ENCODE measurements at regions not wholly inside any gene's neighbourhood (a gene's known extent, or its start where the extent isn't known, plus 50 kb on each side); places are given as distances from the start of the nearest gene placed in this dataset.

- H3K27ac ChIP-seq (ENCODE audit: low read depth, low read length), result no peak overlapping the region
- no peak overlapping the region for H3K9ac ChIP-seq (ENCODE audit: low read depth, low read length)
- H3K27me3 ChIP-seq (ENCODE audit: control insufficient read depth, insufficient read depth, low read length), result no peaks in the 10 kb centered on the region
- no peak overlapping the region for H3K4me3 ChIP-seq (ENCODE audit: low read depth, low read length)
- H3K9me3 ChIP-seq (ENCODE audit: control insufficient read depth, insufficient read depth, low read length), result no peaks in the 10 kb centered on the region
- no peaks in the 10 kb centered on the region for H3K36me3 ChIP-seq (ENCODE audit: control insufficient read depth, insufficient read depth, low read length)
- no peaks in the 10 kb centered on the region for H3K4me1 ChIP-seq (ENCODE audit: control insufficient read depth, insufficient read depth, low read length)
These were observed 471.2 kb downstream of the MIAT start for GRCh38 chr22:27128461-27129085.

- H3K36me3 ChIP-seq (ENCODE audit: control insufficient read depth, insufficient read depth, low read length), result no peaks in the 10 kb centered on the region
- H3K4me3 ChIP-seq (ENCODE audit: low read depth, low read length), result no peak overlapping the region
- H3K4me1 ChIP-seq (ENCODE audit: control insufficient read depth, insufficient read depth, low read length), result no peaks in the 10 kb centered on the region
- no peak overlapping the region for H3K9ac ChIP-seq (ENCODE audit: low read depth, low read length)
- H3K27ac ChIP-seq (ENCODE audit: low read depth, low read length), result no peak overlapping the region
- no peaks in the 10 kb centered on the region for H3K9me3 ChIP-seq (ENCODE audit: control insufficient read depth, insufficient read depth, low read length)
- no peaks in the 10 kb centered on the region for H3K27me3 ChIP-seq (ENCODE audit: control insufficient read depth, insufficient read depth, low read length)
These were observed 471.9 kb downstream of the MIAT start for GRCh38 chr22:27129266-27129665.

- no peak overlapping the region for H3K9ac ChIP-seq (ENCODE audit: low read depth, low read length)
- H3K27ac ChIP-seq (ENCODE audit: low read depth, low read length), result no peak overlapping the region
- no peaks in the 10 kb centered on the region for H3K9me3 ChIP-seq (ENCODE audit: control insufficient read depth, insufficient read depth, low read length)
- no peak overlapping the region for H3K4me3 ChIP-seq (ENCODE audit: low read depth, low read length)
- no peaks in the 10 kb centered on the region for H3K36me3 ChIP-seq (ENCODE audit: control insufficient read depth, insufficient read depth, low read length)
- no peaks in the 10 kb centered on the region for H3K27me3 ChIP-seq (ENCODE audit: control insufficient read depth, insufficient read depth, low read length)
- no peaks in the 10 kb centered on the region for H3K4me1 ChIP-seq (ENCODE audit: control insufficient read depth, insufficient read depth, low read length)
These were observed 473.5 kb downstream of the MIAT start for GRCh38 chr22:27130906-27131305.

- H3K36me3 ChIP-seq (ENCODE audit: control insufficient read depth, insufficient read depth, low read length), result no peaks in the 10 kb centered on the region
- H3K27ac ChIP-seq (ENCODE audit: low read depth, low read length), result no peak overlapping the region
- no peak overlapping the region for H3K9ac ChIP-seq (ENCODE audit: low read depth, low read length)
- no peaks in the 10 kb centered on the region for H3K9me3 ChIP-seq (ENCODE audit: control insufficient read depth, insufficient read depth, low read length)
- H3K4me1 ChIP-seq (ENCODE audit: control insufficient read depth, insufficient read depth, low read length), result no peaks in the 10 kb centered on the region
- no peaks in the 10 kb centered on the region for H3K27me3 ChIP-seq (ENCODE audit: control insufficient read depth, insufficient read depth, low read length)
- no peak overlapping the region for H3K4me3 ChIP-seq (ENCODE audit: low read depth, low read length)
These were observed 474.0 kb downstream of the MIAT start for GRCh38 chr22:27131346-27131745.

GRCh38 chr22:27132400-27132799 lies 475.0 kb downstream of the MIAT start:
- Histone ChIP-seq H3K9me3 (ENCODE audit: control insufficient read depth, insufficient read depth, low read length) (no peaks in the 10 kb centered on the region), H3K27ac (ENCODE audit: low read depth, low read length) (no peak overlapping the region), H3K4me1 (ENCODE audit: control insufficient read depth, insufficient read depth, low read length) (no peaks in the 10 kb centered on the region), H3K4me3 (ENCODE audit: low read depth, low read length) (no peak overlapping the region), H3K36me3 (ENCODE audit: control insufficient read depth, insufficient read depth, low read length) (no peaks in the 10 kb centered on the region), H3K9ac (ENCODE audit: low read depth, low read length) (no peak overlapping the region), H3K27me3 (ENCODE audit: control insufficient read depth, insufficient read depth, low read length) (no peaks in the 10 kb centered on the region)

- Histone ChIP-seq H3K9me3 (ENCODE audit: control insufficient read depth, insufficient read depth, low read length) (no peaks in the 10 kb centered on the region), H3K9ac (ENCODE audit: low read depth, low read length) (no peak overlapping the region), H3K27me3 (ENCODE audit: control insufficient read depth, insufficient read depth, low read length) (no peaks in the 10 kb centered on the region), H3K27ac (ENCODE audit: low read depth, low read length) (no peak overlapping the region), H3K4me3 (ENCODE audit: low read depth, low read length) (no peak overlapping the region), H3K36me3 (ENCODE audit: control insufficient read depth, insufficient read depth, low read length) (no peaks in the 10 kb centered on the region), H3K4me1 (ENCODE audit: control insufficient read depth, insufficient read depth, low read length) (no peaks in the 10 kb centered on the region)
These were observed 475.6 kb downstream of the MIAT start for GRCh38 chr22:27133019-27133431.

GRCh38 chr22:27133681-27134314 lies 476.4 kb downstream of the MIAT start:
- no peaks in the 10 kb centered on the region for H3K27me3 ChIP-seq (ENCODE audit: control insufficient read depth, insufficient read depth, low read length)
- no peak overlapping the region for H3K27ac ChIP-seq (ENCODE audit: low read depth, low read length)
- no peaks in the 10 kb centered on the region for H3K36me3 ChIP-seq (ENCODE audit: control insufficient read depth, insufficient read depth, low read length)
- H3K4me1 ChIP-seq (ENCODE audit: control insufficient read depth, insufficient read depth, low read length), result no peaks in the 10 kb centered on the region
- H3K9me3 ChIP-seq (ENCODE audit: control insufficient read depth, insufficient read depth, low read length), result no peaks in the 10 kb centered on the region
- no peak overlapping the region for H3K4me3 ChIP-seq (ENCODE audit: low read depth, low read length)
- no peak overlapping the region for H3K9ac ChIP-seq (ENCODE audit: low read depth, low read length)

- no peaks in the 10 kb centered on the region for H3K9me3 ChIP-seq (ENCODE audit: control insufficient read depth, insufficient read depth, low read length)
- no peaks in the 10 kb centered on the region for H3K27me3 ChIP-seq (ENCODE audit: control insufficient read depth, insufficient read depth, low read length)
- no peaks in the 10 kb centered on the region for H3K4me1 ChIP-seq (ENCODE audit: control insufficient read depth, insufficient read depth, low read length)
- no peak overlapping the region for H3K9ac ChIP-seq (ENCODE audit: low read depth, low read length)
- no peak overlapping the region for H3K27ac ChIP-seq (ENCODE audit: low read depth, low read length)
- H3K4me3 ChIP-seq (ENCODE audit: low read depth, low read length), result no peak overlapping the region
- no peaks in the 10 kb centered on the region for H3K36me3 ChIP-seq (ENCODE audit: control insufficient read depth, insufficient read depth, low read length)
These were observed 476.9 kb downstream of the MIAT start for GRCh38 chr22:27134315-27134701.

GRCh38 chr22:27135031-27135981 lies 477.9 kb downstream of the MIAT start:
- H3K9me3 ChIP-seq (ENCODE audit: control insufficient read depth, insufficient read depth, low read length), result no peaks in the 10 kb centered on the region
- H3K4me3 ChIP-seq (ENCODE audit: low read depth, low read length), result no peak overlapping the region
- no peak overlapping the region for H3K9ac ChIP-seq (ENCODE audit: low read depth, low read length)
- no peak overlapping the region for H3K27ac ChIP-seq (ENCODE audit: low read depth, low read length)
- H3K27me3 ChIP-seq (ENCODE audit: control insufficient read depth, insufficient read depth, low read length), result no peaks in the 10 kb centered on the region
- H3K4me1 ChIP-seq (ENCODE audit: control insufficient read depth, insufficient read depth, low read length), result no peaks in the 10 kb centered on the region
- H3K36me3 ChIP-seq (ENCODE audit: control insufficient read depth, insufficient read depth, low read length), result no peaks in the 10 kb centered on the region

- Histone ChIP-seq H3K36me3 (ENCODE audit: control insufficient read depth, insufficient read depth, low read length) (no peaks in the 10 kb centered on the region), H3K27me3 (ENCODE audit: control insufficient read depth, insufficient read depth, low read length) (no peaks in the 10 kb centered on the region), H3K27ac (ENCODE audit: low read depth, low read length) (no peak overlapping the region), H3K9ac (ENCODE audit: low read depth, low read length) (no peak overlapping the region), H3K4me1 (ENCODE audit: control insufficient read depth, insufficient read depth, low read length) (no peaks in the 10 kb centered on the region), H3K9me3 (ENCODE audit: control insufficient read depth, insufficient read depth, low read length) (no peaks in the 10 kb centered on the region), H3K4me3 (ENCODE audit: low read depth, low read length) (no peak overlapping the region)
These were observed 479.2 kb downstream of the MIAT start for GRCh38 chr22:27136596-27136995.

- no peaks in the 10 kb centered on the region for H3K4me1 ChIP-seq (ENCODE audit: control insufficient read depth, insufficient read depth, low read length)
These were observed 480.5 kb downstream of the MIAT start for GRCh38 chr22:27137871-27138337.

More at GRCh38 chr22:27137871-27138337, 480.5 kb downstream of the MIAT start:
- no peak overlapping the region for H3K9ac ChIP-seq (ENCODE audit: low read depth, low read length)
- H3K27ac ChIP-seq (ENCODE audit: low read depth, low read length), result no peak overlapping the region
- H3K4me3 ChIP-seq (ENCODE audit: low read depth, low read length), result no peak overlapping the region
- no peaks in the 10 kb centered on the region for H3K27me3 ChIP-seq (ENCODE audit: control insufficient read depth, insufficient read depth, low read length)
- no peaks in the 10 kb centered on the region for H3K9me3 ChIP-seq (ENCODE audit: control insufficient read depth, insufficient read depth, low read length)
- H3K36me3 ChIP-seq (ENCODE audit: control insufficient read depth, insufficient read depth, low read length), result no peaks in the 10 kb centered on the region

Measured in HUES48 (cell line).